H9 (cell line): ENCODE measurements at regions not wholly inside any gene's neighbourhood (a gene's known extent, or its start where the extent isn't known, plus 50 kb on each side); places are given as distances from the start of the nearest gene placed in this dataset.
"Not testable (repeated sequence)": the region's sequence is repeated elsewhere in the genome, so short reads cannot be mapped to it uniquely, and the experiment has no call there.

Experiments used
- DNase-seq: peaks from one replicate; pipeline ENCODE4 v3.0.0-alpha.2; 2017
- H2AFZ ChIP-seq: one replicate; pipeline ENCODE4 v1.6.1; 2013; ENCODE audit warnings: mild to moderate bottlenecking, low read length, control low read depth, moderate library complexity
- H2AK5ac ChIP-seq: 2 replicates; pipeline ENCODE4 v1.6.1; 2013; ENCODE audit warnings: low read length, control low read depth, mixed read lengths; ENCODE audit not compliant: insufficient read length
- H2BK120ac ChIP-seq: one replicate; pipeline ENCODE4 v1.6.1; 2013; ENCODE audit warnings: low read depth, mild to moderate bottlenecking, low read length, control low read depth, inconsistent platforms; ENCODE audit not compliant: poor library complexity, severe bottlenecking
- H2BK12ac ChIP-seq: 2 replicates; pipeline ENCODE4 v1.6.1; 2013; ENCODE audit warnings: low read length, control low read depth, mixed read lengths, low read depth; ENCODE audit not compliant: insufficient read length
- H2BK15ac ChIP-seq: 2 replicates; pipeline ENCODE4 v1.6.1; 2013; ENCODE audit warnings: low read depth, low read length, control low read depth
- H2BK20ac ChIP-seq: one replicate; pipeline ENCODE4 v1.6.1; 2013; ENCODE audit warnings: low read depth, mild to moderate bottlenecking, low read length, control low read depth, inconsistent platforms; ENCODE audit not compliant: poor library complexity, severe bottlenecking
- H2BK5ac ChIP-seq: 2 replicates; pipeline ENCODE4 v1.6.1; 2013; ENCODE audit warnings: low read length, control low read depth, mixed read lengths; ENCODE audit not compliant: insufficient read length
- H3K14ac ChIP-seq: 2 replicates; pipeline ENCODE4 v1.6.1; 2013; ENCODE audit warnings: low read length, control low read depth; ENCODE audit not compliant: insufficient read depth
- H3K18ac ChIP-seq: 2 replicates; pipeline ENCODE4 v1.6.1; 2013; ENCODE audit warnings: low read depth, mild to moderate bottlenecking, mixed read lengths, low read length, control low read depth; ENCODE audit not compliant: insufficient read length
- H3K23ac ChIP-seq: 2 replicates; pipeline ENCODE4 v1.6.1; 2013; ENCODE audit warnings: low read length, control low read depth, mixed read lengths, low read depth; ENCODE audit not compliant: insufficient read length
- H3K23me2 ChIP-seq: 2 replicates; pipeline ENCODE4 v1.6.1; 2013; ENCODE audit warnings: low read depth, mild to moderate bottlenecking, mixed read lengths, low read length, control low read depth; ENCODE audit not compliant: insufficient read length, poor library complexity, severe bottlenecking
- H3K27ac ChIP-seq: 2 replicates; pipeline ENCODE4 v1.5.1; 2013; ENCODE audit warnings: low read length, control low read depth, mixed read lengths, low read depth; ENCODE audit not compliant: insufficient read length
- H3K27me3 ChIP-seq: 2 replicates; pipeline ENCODE4 v1.6.1; 2013; ENCODE audit warnings: low read length, control low read depth, inconsistent platforms; ENCODE audit not compliant: insufficient read depth
- H3K4ac ChIP-seq: 2 replicates; pipeline ENCODE4 v1.6.1; 2013; ENCODE audit warnings: low read depth, mild to moderate bottlenecking, control low read depth, inconsistent platforms, low read length, moderate library complexity
- H3K4me1 ChIP-seq: 2 replicates; pipeline ENCODE4 v1.6.1; 2013; ENCODE audit warnings: low read length, control low read depth, inconsistent platforms; ENCODE audit not compliant: insufficient read depth
- H3K4me2 ChIP-seq: 2 replicates; pipeline ENCODE4 v1.6.1; 2013; ENCODE audit warnings: low read length, control low read depth, mixed read lengths; ENCODE audit not compliant: insufficient read length, insufficient read depth
- H3K56ac ChIP-seq: 2 replicates; pipeline ENCODE4 v1.6.1; 2013; ENCODE audit warnings: low read depth, mild to moderate bottlenecking, mixed read lengths, low read length, control low read depth; ENCODE audit not compliant: insufficient read length
- H3K79me1 ChIP-seq: 2 replicates; pipeline ENCODE4 v1.6.1; 2013; ENCODE audit warnings: low read depth, mild to moderate bottlenecking, moderate library complexity, low read length, control low read depth, inconsistent platforms; ENCODE audit not compliant: insufficient read depth, poor library complexity, severe bottlenecking
- H3K79me2 ChIP-seq: 2 replicates; pipeline ENCODE4 v1.6.1; 2013; ENCODE audit warnings: low read length, control low read depth, inconsistent platforms; ENCODE audit not compliant: insufficient read depth
- H3K9ac ChIP-seq: 2 replicates; pipeline ENCODE4 v1.6.1; 2013; ENCODE audit warnings: low read length, control low read depth, mixed read lengths; ENCODE audit not compliant: insufficient read length; ENCODE audit errors: extremely low read depth
- H3K9me3 ChIP-seq: one replicate; pipeline ENCODE4 v1.6.1; 2013; ENCODE audit warnings: low read depth, low read length, inconsistent platforms; ENCODE audit not compliant: control insufficient read depth
- H3T11ph ChIP-seq: one replicate; pipeline ENCODE4 v1.6.1; 2013; ENCODE audit warnings: mild to moderate bottlenecking, low read length, control low read depth, inconsistent platforms
- H4K20me1 ChIP-seq: one replicate; pipeline ENCODE4 v1.6.1; 2013; ENCODE audit not compliant: control insufficient read depth, insufficient read length, insufficient read depth
- H4K5ac ChIP-seq: 2 replicates; pipeline ENCODE4 v1.6.1; 2013; ENCODE audit warnings: low read depth, mild to moderate bottlenecking, mixed read lengths, low read length, control low read depth; ENCODE audit not compliant: insufficient read length
- H4K8ac ChIP-seq: replicated peaks from 2 replicates; pipeline ENCODE4 v1.6.1; 2013; ENCODE audit warnings: low read length, control low read depth, mixed read lengths, low read depth; ENCODE audit not compliant: insufficient read length
- H4K91ac ChIP-seq: 2 replicates; pipeline ENCODE4 v1.6.1; 2013; ENCODE audit warnings: low read depth, mild to moderate bottlenecking, moderate library complexity, mixed read lengths, low read length, control low read depth; ENCODE audit not compliant: insufficient read length
- H3K27ac Mint-ChIP-seq, 3 experiments: 2 replicates in 2 of 3; 3 replicates in 1 of 3; pipeline ENCODE4 v1.8.0; 2020 to 2021; ENCODE audit warnings: mixed read lengths in 3 of 3, mild to moderate bottlenecking in 1 of 3, moderate library complexity in 1 of 3
- H3K27me3 Mint-ChIP-seq: 2 replicates; pipeline ENCODE4 v1.8.0; 2021; ENCODE audit warnings: low read depth, mild to moderate bottlenecking, moderate library complexity, mixed read lengths
- H3K36me3 Mint-ChIP-seq, 3 experiments: 2 replicates in 2 of 3; 3 replicates in 1 of 3; pipeline ENCODE4 v1.8.0; 2020 to 2021; ENCODE audit warnings: low read depth in 3 of 3, mixed read lengths in 3 of 3; ENCODE audit not compliant: insufficient read depth in 1 of 3
- H3K4me1 Mint-ChIP-seq, 2 experiments: 2 replicates each; pipeline ENCODE4 v1.8.0; 2020; ENCODE audit warnings: mixed read lengths in 2 of 2
- H3K4me3 Mint-ChIP-seq, 2 experiments: 2 replicates in 1 of 2; 3 replicates in 1 of 2; pipeline ENCODE4 v1.8.0; 2020 to 2021; ENCODE audit warnings: mild to moderate bottlenecking in 2 of 2, mixed read lengths in 2 of 2, moderate library complexity in 1 of 2
- H3K9me3 Mint-ChIP-seq, 2 experiments: 2 replicates in 1 of 2; 3 replicates in 1 of 2; pipeline ENCODE4 v1.8.0; 2020; ENCODE audit warnings: mild to moderate bottlenecking in 2 of 2, mixed read lengths in 2 of 2, moderate library complexity in 1 of 2
- WGBS: extraction: QIAGEN DNeasy Blood & Tissue Kit; methylation state at CpG from one replicate; pipeline ENCODE4 v1.1.7; 2013; ENCODE audit warnings: missing lambda C conversion rate, low lambda C conversion rate, mixed read lengths; ENCODE audit not compliant: insufficient read length; ENCODE audit errors: extremely low coverage; 5-methylcytosine and 5-hydroxymethylcytosine counted together

- H3K27ac Mint-ChIP-seq, H3K4me1 Mint-ChIP-seq, H3K4ac ChIP-seq, H3T11ph ChIP-seq, H4K91ac ChIP-seq, H3K9ac ChIP-seq, H2BK120ac ChIP-seq, H3K36me3 Mint-ChIP-seq, H3K4me1 ChIP-seq, DNase-seq, H3K23ac ChIP-seq, H2AK5ac ChIP-seq, H3K79me2 ChIP-seq, H2BK15ac ChIP-seq, H3K4me2 ChIP-seq, H3K4me3 Mint-ChIP-seq, H3K27ac ChIP-seq, H3K23me2 ChIP-seq, H3K9me3 Mint-ChIP-seq, H3K27me3 Mint-ChIP-seq, H2AFZ ChIP-seq, H4K5ac ChIP-seq, H3K14ac ChIP-seq, H3K18ac ChIP-seq, H4K8ac ChIP-seq, H3K56ac ChIP-seq, H3K9me3 ChIP-seq, H4K20me1 ChIP-seq, H3K79me1 ChIP-seq, H3K27me3 ChIP-seq, H2BK12ac ChIP-seq, H2BK20ac ChIP-seq, H2BK5ac ChIP-seq: not testable (repeated sequence)
- WGBS: no CpG with 5 or more reads among the region's 7 CpGs
Measured at GRCh38 chr2:87518066-87518465, 229.8 kb upstream of the PLGLB2 start.

- not testable (repeated sequence) for H3K56ac ChIP-seq, H3K18ac ChIP-seq, H4K91ac ChIP-seq, H3K27ac Mint-ChIP-seq, H2AK5ac ChIP-seq, H3K27me3 Mint-ChIP-seq, H4K8ac ChIP-seq, H3K27ac ChIP-seq, H3K9ac ChIP-seq, H3K4me1 ChIP-seq, H2BK12ac ChIP-seq, H2BK5ac ChIP-seq, H2BK20ac ChIP-seq, H3K4me3 Mint-ChIP-seq, H4K20me1 ChIP-seq, DNase-seq, H3K9me3 Mint-ChIP-seq, H3K36me3 Mint-ChIP-seq, H4K5ac ChIP-seq, H3K4me2 ChIP-seq, H3K4me1 Mint-ChIP-seq, H3T11ph ChIP-seq, H3K23ac ChIP-seq, H3K27me3 ChIP-seq, H2AFZ ChIP-seq, H3K9me3 ChIP-seq, H3K79me2 ChIP-seq, H3K4ac ChIP-seq, H2BK120ac ChIP-seq, H3K23me2 ChIP-seq, H2BK15ac ChIP-seq, H3K14ac ChIP-seq, H3K79me1 ChIP-seq
- WGBS: no CpG with 5 or more reads among the region's 8 CpGs
Measured at GRCh38 chr2:87518547-87518946, 229.3 kb upstream of the PLGLB2 start.
